Spleen (tissue), 11 donors: ENCODE measurements at regions not wholly inside any gene's neighbourhood (a gene's known extent, or its start where the extent isn't known, plus 50 kb on each side); places are given as distances from the start of the nearest gene placed in this dataset.
A peak's percentile ranks its signal among the peaks of the same experiment; 100 is the strongest.

Experiments used
- DNase-seq: peaks from one replicate; pipeline ENCODE4 v3.0.0-alpha.2; 2020
- H3K27ac ChIP-seq, 8 donors: fragments of 200-600 bp; sonication (generic) in 7 of 8; 1 replicate in 4 of 8; 2 replicates in 4 of 8; pipeline versions ENCODE4 v1.5.0 to v1.8.0; 2016 to 2021; ENCODE audit warnings: inconsistent platforms in 4 of 8, mild to moderate bottlenecking in 4 of 8, moderate library complexity in 1 of 8
- H3K27me3 ChIP-seq, 7 donors: fragments of 200-600 bp; sonication (generic) in 6 of 7; replicated peaks in 1 of 7; 1 replicate in 4 of 7; 2 replicates in 3 of 7; pipeline versions ENCODE4 v1.5.0 to v1.8.0; 2016 to 2021; ENCODE audit warnings: inconsistent platforms in 3 of 7, mild to moderate bottlenecking in 1 of 7
- H3K36me3 ChIP-seq, 6 donors: fragments of 200-600 bp; sonication (generic) in 5 of 6; 1 replicate in 4 of 6; 2 replicates in 2 of 6; pipeline versions ENCODE4 v1.5.0 to v1.8.0; 2016 to 2021; ENCODE audit warnings: inconsistent platforms in 2 of 6
- H3K4me1 ChIP-seq, 6 donors: fragments of 200-600 bp; sonication (generic) in 5 of 6; 1 replicate in 3 of 6; 2 replicates in 3 of 6; pipeline versions ENCODE4 v1.5.0 to v1.8.0; 2016 to 2021; ENCODE audit warnings: inconsistent platforms in 3 of 6
- H3K4me3 ChIP-seq, 8 donors: fragments of 200-600 bp; sonication (generic) in 7 of 8; 1 replicate in 4 of 8; 2 replicates in 4 of 8; pipeline versions ENCODE4 v1.5.0 to v1.8.0; 2016 to 2021; ENCODE audit warnings: inconsistent platforms in 4 of 8, mild to moderate bottlenecking in 4 of 8, moderate library complexity in 2 of 8
- H3K9me3 ChIP-seq, 8 donors: fragments of 200-600 bp; sonication (generic) in 7 of 8; 1 replicate in 4 of 8; 2 replicates in 4 of 8; pipeline versions ENCODE4 v1.5.0 to v1.8.0; 2016 to 2021; ENCODE audit warnings: inconsistent platforms in 4 of 8
- CTCF ChIP-seq, 11 experiments: fragments of 200-600 bp in 7 of 11; fragments of 450-650 bp in 4 of 11; sonication (generic) in 4 of 11; IDR thresholded peaks in 8 of 11; conservative IDR thresholded peaks in 3 of 11; 1 replicate in 7 of 11; 2 replicates in 4 of 11; pipeline versions ENCODE4 v1.4.0 to v1.8.0; 2016 to 2021; ENCODE audit warnings: antibody characterized with exemption in 11 of 11, inconsistent platforms in 4 of 11, mild to moderate bottlenecking in 1 of 11
- POLR2A ChIP-seq, 3 donors: fragments of 450-650 bp; IDR thresholded peaks; one replicate each; pipeline ENCODE4 v1.5.1; 2017; ENCODE audit warnings: antibody characterized with exemption in 3 of 3, mild to moderate bottlenecking in 1 of 3
- POLR2AphosphoS5 ChIP-seq, 3 donors: sonication (generic); formaldehyde crosslinking; IDR thresholded peaks; one replicate each; pipeline ENCODE4 v1.5.1; 2017; ENCODE audit warnings: antibody characterized with exemption in 3 of 3
- WGBS, 5 donors: extraction: QIAGEN DNeasy Blood & Tissue Kit in 3 of 5; methylation state at CpG; one replicate each; pipeline versions ENCODE4 v1.1.5 to v1.1.7; 2013 to 2018; 5-methylcytosine and 5-hydroxymethylcytosine counted together
- intact Hi-C: fragments of 100-400 bp; cut with DNase I; formaldehyde crosslinking; loops from one replicate; pipeline ENCODE4 v1.15.0; 2023; ENCODE audit warnings: low total_unique reads
- donor health status: healthy with polysubstance abuse.
- donor health status: DM: no; HTN: no; CAD: no; lungs with moderate emphysema.
- donor health status: DM: no; HTN: no; CAD: no.
- donor health status: Bipolar disorder and iron deficiency.
- donor health status: healthy.
- donor health status: DM: no; HTN: no; CAD: no.
- donor health status: DM: yes; HTN: yes; CAD: no.

GRCh38 chr2:128625963-128626759, 307.5 kb upstream of the HS6ST1 start:
- peak; percentile 58 for DNase-seq
- Histone ChIP-seq H3K4me1 (peaks cover 0 to 14% (median 0%) of the 10 kb centered on the region in 6 donors), H3K27ac (no peak overlapping the region), H3K36me3 (no peaks in the 10 kb centered on the region), H3K4me3 (no peak overlapping the region), H3K9me3 (no peaks in the 10 kb centered on the region), H3K27me3 (no peaks in the 10 kb centered on the region)
- 82 to 91% (median 87%) methylated on average over 12 of the region's 12 CpGs for WGBS, 5 donors
- TF ChIP-seq CTCF (IDR thresholded peaks at IDR 0.05 in 8 of 11, conservative IDR thresholded peaks at IDR 0.05 in 3 of 11): no peak
- no peak for TF ChIP-seq POLR2AphosphoS5 (IDR thresholded peaks at IDR 0.05)
- no peak for TF ChIP-seq POLR2A (IDR thresholded peaks at IDR 0.05)
- intact Hi-C loops: no loop called here

GRCh38 chr2:128626760-128627511, 308.3 kb upstream of the HS6ST1 start:
- Histone ChIP-seq H3K4me3 (no peak overlapping the region), H3K27me3 (no peaks in the 10 kb centered on the region), H3K36me3 (no peaks in the 10 kb centered on the region), H3K27ac (no peak overlapping the region), H3K4me1 (peaks cover 0 to 14% (median 0%) of the 10 kb centered on the region in 6 donors), H3K9me3 (no peaks in the 10 kb centered on the region)
- intact Hi-C loops: no loop called here
- DNase-seq: peak; percentile 41
- no peak for TF ChIP-seq CTCF (IDR thresholded peaks at IDR 0.05 in 8 of 11, conservative IDR thresholded peaks at IDR 0.05 in 3 of 11)
- TF ChIP-seq POLR2A (IDR thresholded peaks at IDR 0.05): no peak
- TF ChIP-seq POLR2AphosphoS5 (IDR thresholded peaks at IDR 0.05): no peak
- WGBS, 5 donors: 83 to 92% (median 87%) methylated on average over 19 to 20 of the region's 20 CpGs

- TF ChIP-seq POLR2AphosphoS5 (IDR thresholded peaks at IDR 0.05) (no peak), POLR2A (IDR thresholded peaks at IDR 0.05) (no peak), CTCF (IDR thresholded peaks at IDR 0.05 in 8 of 11, conservative IDR thresholded peaks at IDR 0.05 in 3 of 11) (no peak)
- WGBS, 5 donors: 77 to 91% (median 90%) methylated on average over 7 of the region's 7 CpGs
- Histone ChIP-seq H3K27me3 (no peaks in the 10 kb centered on the region), H3K4me1 (peaks cover 0 to 6% (median 0%) of the 10 kb centered on the region in 6 donors), H3K36me3 (no peaks in the 10 kb centered on the region), H3K4me3 (no peak overlapping the region), H3K9me3 (no peaks in the 10 kb centered on the region), H3K27ac (no peak overlapping the region)
- peak; percentile 64 for DNase-seq
- intact Hi-C loops: no loop called here
Measured at GRCh38 chr2:128628206-128628605, 309.5 kb upstream of the HS6ST1 start.

GRCh38 chr2:128628996-128629395, 310.3 kb upstream of the HS6ST1 start:
- Histone ChIP-seq H3K9me3 (no peaks in the 10 kb centered on the region), H3K27ac (no peak overlapping the region), H3K4me3 (no peak overlapping the region), H3K36me3 (no peaks in the 10 kb centered on the region), H3K27me3 (no peaks in the 10 kb centered on the region), H3K4me1 (no peaks in the 10 kb centered on the region)
- intact Hi-C loops: no loop called here
- 73 to 84% (median 78%) methylated on average over 6 of the region's 6 CpGs for WGBS, 5 donors
- no peak for TF ChIP-seq POLR2AphosphoS5 (IDR thresholded peaks at IDR 0.05)
- no peak for TF ChIP-seq POLR2A (IDR thresholded peaks at IDR 0.05)
- peak; percentile 18 for DNase-seq
